ENCODE measurements at regions not wholly inside any gene's neighbourhood (a gene's known extent, or its start where the extent isn't known, plus 50 kb on each side); places are given as distances from the start of the nearest gene placed in this dataset.

DNA sequence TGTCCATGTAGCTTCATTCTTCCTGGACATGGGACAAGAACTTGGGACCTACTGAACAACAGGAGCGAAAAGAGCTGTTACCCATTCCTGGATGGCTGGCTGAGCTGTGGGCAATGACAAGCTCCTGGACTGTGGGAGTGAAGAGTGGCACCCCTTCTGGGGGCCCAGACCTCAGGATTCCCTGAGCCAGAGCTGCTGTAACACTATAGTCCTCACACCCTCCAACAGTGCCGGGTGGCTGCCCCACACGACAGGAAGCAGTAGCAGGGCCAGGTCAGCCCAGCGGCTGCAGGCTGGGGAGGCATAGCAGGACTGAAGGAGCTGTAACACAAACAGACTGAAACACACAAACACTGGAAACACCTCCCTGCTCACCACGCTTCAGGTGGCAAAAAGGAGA is 169.7 kb upstream of the IRX2 start:
- 86 to 87% (median 86%) methylated on average over 5 of the region's 5 CpGs for WGBS, 3 donors
- no peak overlapping the region for H3K27ac ChIP-seq
- H3K27me3 ChIP-seq (ENCODE audit: insufficient read depth in 3 of 3, low read length in 2 of 3), result no peaks in the 10 kb centered on the region
- DNase-seq (no peak), ATAC-seq (no peak)
- TF ChIP-seq, protein P1, sequence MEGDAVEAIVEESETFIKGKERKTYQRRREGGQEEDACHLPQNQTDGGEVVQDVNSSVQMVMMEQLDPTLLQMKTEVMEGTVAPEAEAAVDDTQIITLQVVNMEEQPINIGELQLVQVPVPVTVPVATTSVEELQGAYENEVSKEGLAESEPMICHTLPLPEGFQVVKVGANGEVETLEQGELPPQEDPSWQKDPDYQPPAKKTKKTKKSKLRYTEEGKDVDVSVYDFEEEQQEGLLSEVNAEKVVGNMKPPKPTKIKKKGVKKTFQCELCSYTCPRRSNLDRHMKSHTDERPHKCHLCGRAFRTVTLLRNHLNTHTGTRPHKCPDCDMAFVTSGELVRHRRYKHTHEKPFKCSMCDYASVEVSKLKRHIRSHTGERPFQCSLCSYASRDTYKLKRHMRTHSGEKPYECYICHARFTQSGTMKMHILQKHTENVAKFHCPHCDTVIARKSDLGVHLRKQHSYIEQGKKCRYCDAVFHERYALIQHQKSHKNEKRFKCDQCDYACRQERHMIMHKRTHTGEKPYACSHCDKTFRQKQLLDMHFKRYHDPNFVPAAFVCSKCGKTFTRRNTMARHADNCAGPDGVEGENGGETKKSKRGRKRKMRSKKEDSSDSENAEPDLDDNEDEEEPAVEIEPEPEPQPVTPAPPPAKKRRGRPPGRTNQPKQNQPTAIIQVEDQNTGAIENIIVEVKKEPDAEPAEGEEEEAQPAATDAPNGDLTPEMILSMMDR (IDR thresholded peaks at IDR 0.05), result no peak
- intact Hi-C loops (cut with DNase I), result no loop called here
- H3K4me1 ChIP-seq, result no peaks in the 10 kb centered on the region
- no peaks in the 10 kb centered on the region for H3K9me3 ChIP-seq
- no peaks in the 10 kb centered on the region for H3K36me3 ChIP-seq (ENCODE audit: insufficient read depth in 1 of 2, low read depth in 1 of 2)
- H3K4me3 ChIP-seq, result no peak overlapping the region

- intact Hi-C loops (cut with DNase I), result no loop called here
- WGBS, 3 donors, result 78 to 83% (median 82%) methylated on average over 5 of the region's 5 CpGs
- no peaks in the 10 kb centered on the region for H3K9me3 ChIP-seq
These were observed 168.8 kb upstream of the IRX2 start for GRCh38 chr5:2920312-2920711.

DNA sequence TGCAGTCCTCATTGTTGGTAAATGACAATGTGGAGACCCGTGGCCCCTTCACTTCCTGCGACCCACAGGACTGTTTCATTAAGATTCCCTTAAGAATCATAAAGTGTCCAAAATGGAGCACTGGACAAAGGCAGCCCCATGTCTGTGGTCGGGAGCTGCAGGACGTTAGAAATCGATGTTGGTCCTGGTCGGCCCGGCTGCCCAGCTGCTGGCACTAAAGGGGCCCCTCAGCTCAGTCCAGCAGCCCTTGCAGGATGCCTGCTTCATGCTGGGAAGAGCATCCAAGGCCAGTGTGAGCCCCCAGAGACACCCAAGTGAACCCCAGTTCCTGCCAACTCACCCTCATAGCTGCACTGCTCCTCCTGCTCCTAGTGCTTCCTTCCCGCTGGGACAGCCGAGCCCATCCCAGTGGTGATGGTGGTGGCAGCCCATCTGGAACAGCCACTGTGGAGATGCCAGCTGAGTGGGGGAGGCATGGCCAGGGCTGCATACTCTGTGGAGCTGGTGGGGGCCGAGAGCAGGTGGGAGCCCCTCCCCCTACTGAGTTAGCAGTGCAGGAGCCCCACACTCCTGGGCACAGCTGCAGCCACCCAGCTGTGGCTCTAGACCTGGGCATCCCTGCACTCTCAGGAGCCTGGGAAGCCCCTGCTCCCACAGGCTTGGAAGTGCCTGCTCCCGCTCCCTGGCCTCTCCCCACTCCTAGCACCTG is 168.0 kb upstream of the IRX2 start:
- TF ChIP-seq, protein P1 (IDR thresholded peaks at IDR 0.05), result no peak
- no peaks in the 10 kb centered on the region for H3K9me3 ChIP-seq
- H3K36me3 ChIP-seq (ENCODE audit: insufficient read depth in 1 of 2, low read depth in 1 of 2), result no peaks in the 10 kb centered on the region
- 79 to 86% (median 82%) methylated on average over 11 of the region's 11 CpGs for WGBS, 3 donors
- H3K27ac ChIP-seq, result no peak overlapping the region
- ATAC-seq (no peak), DNase-seq (no peak)
- H3K4me3 ChIP-seq, result no peak overlapping the region
- no peaks in the 10 kb centered on the region for H3K4me1 ChIP-seq
- intact Hi-C loops (cut with DNase I), result no loop called here
- H3K27me3 ChIP-seq (ENCODE audit: insufficient read depth in 3 of 3, low read length in 2 of 3), result no peaks in the 10 kb centered on the region

More at GRCh38 chr5:2920312-2920711, 168.8 kb upstream of the IRX2 start:
- TF ChIP-seq, protein P1 (IDR thresholded peaks at IDR 0.05), result no peak
- Histone ChIP-seq H3K27me3 (ENCODE audit: insufficient read depth in 3 of 3, low read length in 2 of 3) (no peaks in the 10 kb centered on the region), H3K4me3 (no peak overlapping the region), H3K36me3 (ENCODE audit: insufficient read depth in 1 of 2, low read depth in 1 of 2) (no peaks in the 10 kb centered on the region), H3K4me1 (no peaks in the 10 kb centered on the region), H3K27ac (no peak overlapping the region)
- ATAC-seq (no peak), DNase-seq (no peak)

DNA sequence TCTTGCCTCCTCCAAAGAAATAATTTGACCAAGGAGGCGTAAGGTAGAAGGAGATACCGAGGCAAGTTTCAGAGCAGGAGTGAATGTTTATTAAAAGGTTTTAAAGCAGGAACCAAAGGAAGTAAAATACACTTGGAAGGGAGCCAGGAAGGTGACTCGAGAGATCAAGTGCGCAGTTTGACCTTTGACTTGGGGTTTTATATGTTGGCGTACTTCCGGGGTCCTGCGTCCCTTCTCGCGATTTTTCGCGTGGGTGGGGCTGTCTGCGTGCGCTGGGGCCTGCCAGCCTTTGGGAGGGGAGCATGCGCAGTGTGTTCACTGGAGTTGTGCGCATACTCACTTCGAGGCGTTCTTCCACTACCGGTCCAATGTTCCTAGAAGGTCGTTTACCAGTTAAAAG is 166.0 kb upstream of the IRX2 start:
- Histone ChIP-seq H3K36me3 (ENCODE audit: insufficient read depth in 1 of 2, low read depth in 1 of 2) (no peaks in the 10 kb centered on the region), H3K27ac (no peak overlapping the region), H3K4me3 (no peak overlapping the region), H3K9me3 (no peaks in the 10 kb centered on the region), H3K27me3 (ENCODE audit: insufficient read depth in 3 of 3, low read length in 2 of 3) (no peaks in the 10 kb centered on the region), H3K4me1 (no peaks in the 10 kb centered on the region)
- intact Hi-C loops (cut with DNase I), result no loop called here
- 82 to 88% (median 88%) methylated on average over 19 of the region's 19 CpGs for WGBS, 3 donors
- TF ChIP-seq, protein P1 (IDR thresholded peaks at IDR 0.05), result no peak
- ATAC-seq (no peak), DNase-seq (no peak)

DNA sequence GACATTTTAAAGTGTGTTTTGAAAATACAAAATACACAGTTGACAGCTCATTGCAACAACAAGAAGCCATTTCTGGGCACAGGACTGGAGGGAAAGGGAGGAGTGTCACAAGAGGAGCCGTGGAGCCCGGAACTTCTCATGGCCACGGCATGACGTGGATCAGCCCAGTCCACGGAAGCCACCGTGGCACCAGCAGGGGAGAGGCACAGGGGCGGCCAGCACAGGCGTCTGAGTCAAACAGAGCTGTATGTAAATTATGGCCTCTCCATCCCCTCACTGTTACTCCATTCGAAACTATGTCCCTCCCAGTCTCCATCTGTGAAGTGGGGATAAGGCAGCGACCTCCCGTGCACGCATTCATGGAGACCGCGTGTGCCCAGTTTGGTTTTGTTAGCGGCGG is 165.6 kb upstream of the IRX2 start:
- Histone ChIP-seq H3K4me1 (no peaks in the 10 kb centered on the region), H3K9me3 (no peaks in the 10 kb centered on the region), H3K36me3 (ENCODE audit: insufficient read depth in 1 of 2, low read depth in 1 of 2) (no peaks in the 10 kb centered on the region), H3K27ac (no peak overlapping the region), H3K4me3 (no peak overlapping the region), H3K27me3 (ENCODE audit: insufficient read depth in 3 of 3, low read length in 2 of 3) (no peaks in the 10 kb centered on the region)
- no peak for ATAC-seq
- TF ChIP-seq, protein P1 (IDR thresholded peaks at IDR 0.05), result no peak
- 88 to 92% (median 91%) methylated on average over 16 of the region's 16 CpGs for WGBS, 3 donors
- intact Hi-C loops (cut with DNase I), result no loop called here
- DNase-seq, result no peak

Measured in psoas muscle (tissue), 7 donors.